ENCODE measurements at regions not wholly inside any gene's neighbourhood (a gene's known extent, or its start where the extent isn't known, plus 50 kb on each side); places are given as distances from the start of the nearest gene placed in this dataset.

GRCh38 chr6:114428341-114428740, 85.5 kb upstream of the HS3ST5 start:
- TF ChIP-seq CTCF (IDR thresholded peaks at IDR 0.05; ENCODE audit: low read depth, low read length) (no peak), MAX (IDR thresholded peaks at IDR 0.05; ENCODE audit: low read depth, low read length) (no peak)

Measured in NB4 (cell line).